Hematopoietic multipotent progenitor cell (in vitro differentiated cells): ENCODE measurements at regions not wholly inside any gene's neighbourhood (a gene's known extent, or its start where the extent isn't known, plus 50 kb on each side); places are given as distances from the start of the nearest gene placed in this dataset.

Source experiments
- DNase-seq, 3 donors: peaks; one replicate each; pipeline ENCODE4 v3.0.0-alpha.2; 2011 to 2015; ENCODE audit warnings: low read depth in 2 of 3, low spot score in 2 of 3

DNA sequence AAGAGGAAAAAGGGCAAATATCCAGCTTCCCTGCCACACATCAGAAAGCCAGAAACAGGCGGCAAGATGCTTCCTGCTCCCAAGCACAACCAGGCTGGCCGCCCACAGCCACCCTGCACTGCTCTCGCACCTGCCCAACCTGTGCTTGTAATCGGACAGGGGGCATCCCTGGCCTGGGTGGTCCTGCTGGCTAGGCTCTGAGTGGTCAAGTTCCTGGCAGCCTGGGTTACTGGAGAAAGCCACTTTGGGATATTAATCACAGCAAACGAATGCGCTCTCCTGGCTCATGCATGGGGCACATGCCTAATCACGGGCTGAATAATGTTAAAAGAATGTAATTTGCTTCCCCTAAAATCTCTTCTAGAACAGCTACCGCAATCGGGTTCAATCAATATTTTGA, 442.4 kb downstream of the MCTP2 start:
- DNase-seq = no peak

DNA sequence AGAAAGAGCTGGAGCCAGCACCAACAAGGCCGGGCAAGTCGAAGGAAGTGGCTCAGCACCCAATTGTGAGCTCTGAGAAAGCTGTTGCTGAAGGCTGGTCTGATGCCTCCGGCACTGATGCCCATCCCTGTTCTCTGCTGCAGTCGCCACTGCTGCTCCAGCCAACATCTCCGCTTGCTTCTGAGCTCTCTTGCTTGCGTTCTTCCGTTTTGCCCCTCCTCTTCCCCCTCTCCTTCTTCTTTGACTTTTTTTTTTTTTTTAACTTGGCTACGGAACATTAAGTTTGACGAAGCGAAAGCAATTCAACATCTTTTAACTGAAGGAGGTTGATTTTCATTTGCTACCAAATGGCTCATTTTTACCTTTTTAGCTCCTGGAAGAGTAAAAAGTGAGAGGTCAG, 442.9 kb downstream of the MCTP2 start:
- no peak for DNase-seq

DNA sequence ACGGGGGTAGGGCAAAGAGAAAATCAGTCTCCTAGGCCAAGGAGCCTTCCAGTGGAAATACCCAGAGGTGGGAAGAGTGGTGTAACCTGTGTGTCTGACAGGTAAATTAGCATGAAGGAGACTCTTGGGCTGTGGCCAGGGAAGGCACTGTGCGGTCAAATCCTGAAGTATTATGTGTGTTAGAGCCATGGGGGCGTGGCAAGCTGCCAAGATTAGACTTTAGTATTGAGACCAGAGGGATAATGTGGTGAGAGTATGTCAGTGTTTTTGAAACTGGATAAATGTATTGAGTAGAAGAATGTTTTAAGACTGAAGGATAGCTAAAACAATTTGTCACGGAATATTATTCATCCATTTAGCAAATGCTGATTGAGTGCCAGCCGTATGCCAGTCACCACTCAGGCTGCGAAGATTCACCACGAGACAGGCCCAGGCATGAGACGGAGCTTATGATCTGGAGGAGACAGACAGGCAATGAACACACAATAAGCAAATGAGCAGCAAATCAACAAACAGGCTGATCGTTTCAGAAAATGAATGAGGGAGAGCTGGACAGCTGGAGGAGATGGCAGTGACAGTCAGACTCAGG, 445.9 kb downstream of the MCTP2 start:
- no peak for DNase-seq

DNA sequence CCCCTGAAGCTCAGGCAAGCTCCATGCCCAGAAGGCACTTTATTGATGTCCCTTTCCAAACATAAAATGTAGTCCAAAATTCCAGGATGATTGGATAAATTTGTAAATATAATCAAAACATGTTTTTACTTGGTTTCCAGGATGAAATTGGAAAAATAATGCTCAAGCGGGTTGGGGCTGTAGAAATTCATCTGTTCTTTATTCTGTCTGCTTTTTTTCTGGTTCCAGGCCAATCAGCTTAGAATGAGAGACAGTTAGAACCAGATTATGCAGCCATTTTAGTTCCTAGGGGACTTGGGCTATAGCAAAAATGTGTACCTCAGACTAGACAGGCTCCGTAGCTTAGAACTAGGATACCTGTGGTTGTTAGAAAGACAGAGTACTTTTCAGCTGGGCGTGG, 450.8 kb downstream of the MCTP2 start:
- no peak for DNase-seq

DNA sequence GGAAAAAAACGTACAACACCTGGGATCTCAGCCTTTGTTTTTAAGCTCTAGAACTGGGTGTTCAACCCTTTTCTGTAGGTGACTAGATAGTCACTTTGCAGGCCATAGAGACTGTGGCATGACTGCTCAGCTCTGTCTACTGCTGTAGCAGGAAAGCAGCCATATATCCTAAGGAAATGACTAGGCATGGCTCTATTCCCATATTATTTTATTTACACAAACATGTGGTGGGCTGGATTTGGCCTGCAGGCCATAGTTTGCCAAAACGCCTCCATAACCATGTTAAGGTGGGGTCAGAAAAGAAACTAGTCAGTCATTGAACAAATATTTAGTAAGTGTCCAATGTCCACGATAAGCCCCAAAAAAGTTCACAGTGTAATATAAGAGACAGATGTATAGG, 452.5 kb downstream of the MCTP2 start:
- no peak for DNase-seq

DNA sequence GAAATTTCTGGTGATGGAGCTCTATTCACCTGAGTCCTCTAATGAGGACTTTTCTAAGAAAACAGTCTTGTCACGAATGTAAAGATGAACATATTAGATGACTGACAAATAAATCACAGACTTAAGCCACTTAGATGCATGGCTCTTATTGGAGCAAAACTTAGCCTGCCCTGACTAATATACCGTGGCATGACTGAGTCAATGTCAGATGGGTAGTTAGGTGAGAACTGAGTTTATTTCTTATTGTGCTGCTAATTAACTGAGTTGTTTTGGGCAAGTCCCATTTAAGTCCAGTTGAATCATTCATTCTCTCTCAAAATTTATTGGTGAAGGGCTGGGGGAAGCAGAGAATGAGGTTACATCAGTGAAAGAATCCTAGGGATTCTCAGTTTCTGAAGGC, 459.8 kb downstream of the MCTP2 start:
- DNase-seq = no peak

DNA sequence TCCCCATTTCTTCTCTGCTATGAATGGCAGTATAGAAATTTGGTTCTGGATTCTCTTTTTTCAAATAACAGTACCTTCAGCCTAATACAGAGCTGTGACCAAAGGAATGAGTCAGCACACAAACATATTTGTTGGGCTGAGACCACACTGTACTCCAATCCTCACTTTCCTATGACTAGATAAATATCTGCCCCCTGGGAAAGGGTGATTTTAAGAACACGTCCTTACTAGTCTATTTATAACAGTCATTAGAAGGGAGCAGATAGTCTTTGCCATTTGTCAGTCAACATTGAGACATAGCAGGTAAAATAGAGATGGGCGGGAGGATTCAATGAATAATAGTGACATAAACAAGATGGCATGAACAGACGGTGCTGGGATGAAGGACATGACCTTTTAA, 461.3 kb downstream of the MCTP2 start:
- no peak for DNase-seq

DNA sequence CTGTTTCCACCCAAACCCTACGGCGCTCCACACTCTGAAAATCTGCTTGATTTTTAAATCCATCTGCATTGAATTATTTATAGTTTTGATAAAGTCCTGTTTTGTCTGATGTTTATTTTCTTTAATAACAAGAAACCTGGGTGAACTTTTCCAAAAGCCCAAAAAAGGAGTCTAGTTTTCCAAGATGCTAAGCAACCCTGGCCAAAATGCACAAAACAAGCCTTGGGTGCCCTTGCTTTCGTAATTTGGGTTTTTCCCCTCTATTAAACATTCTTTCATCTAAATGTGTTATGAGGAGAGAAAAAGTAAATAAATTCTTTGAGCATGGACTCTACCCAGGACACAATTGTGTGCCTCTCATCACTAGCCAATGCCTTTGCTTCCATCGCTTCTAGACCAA, 468.9 kb downstream of the MCTP2 start:
- no peak for DNase-seq

DNA sequence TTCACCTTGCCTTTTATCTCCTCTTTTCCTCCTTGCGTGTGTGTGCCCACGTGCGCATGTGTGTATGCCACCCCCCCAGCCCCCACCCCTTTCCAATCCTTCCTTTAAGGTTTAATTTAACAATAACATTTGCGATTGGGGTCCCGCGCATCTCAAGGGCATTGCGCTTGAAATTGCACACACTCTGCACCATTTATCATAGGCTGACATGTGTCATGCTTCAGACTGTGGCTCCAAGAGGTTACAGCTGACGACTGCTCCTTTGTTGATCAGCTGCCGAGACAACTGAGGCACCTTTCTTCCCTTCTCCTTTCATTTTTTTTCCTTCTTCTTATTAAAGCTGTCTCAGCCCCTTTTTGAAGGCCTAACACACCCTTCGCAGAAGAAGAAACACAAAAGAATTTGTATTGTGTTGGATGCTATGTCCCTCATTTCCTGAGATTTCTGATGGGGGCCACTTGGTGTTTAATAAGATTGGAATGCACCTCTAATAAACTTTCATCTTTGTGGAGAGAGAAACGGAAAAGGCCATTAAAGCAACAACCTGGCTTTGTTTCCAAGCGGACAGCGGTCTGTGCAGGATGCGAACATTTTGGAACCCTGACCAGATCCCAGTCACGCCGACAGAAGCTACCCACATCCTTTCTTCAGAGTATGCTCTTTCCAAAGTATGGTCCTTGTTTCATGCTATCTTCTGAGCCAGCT, 470.1 kb downstream of the MCTP2 start:
- no peak for DNase-seq

DNA sequence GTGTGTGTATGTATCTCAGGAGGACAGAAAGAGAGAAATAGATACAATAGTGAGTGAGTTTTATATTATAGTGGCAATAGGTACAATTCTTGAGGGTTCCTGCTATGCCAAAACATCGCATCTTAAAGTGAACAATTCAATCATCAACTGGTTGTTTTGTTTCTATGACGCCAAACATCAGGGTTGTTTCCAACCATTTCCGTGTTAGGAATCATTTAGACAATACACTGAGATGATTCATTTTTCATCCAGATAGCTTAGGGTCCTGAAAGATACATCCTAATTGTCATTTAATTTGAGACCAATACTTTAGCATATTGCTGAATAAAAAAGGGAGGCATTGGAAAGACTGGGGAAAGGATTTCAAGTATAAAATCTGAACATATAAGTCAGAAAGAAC, 472.2 kb downstream of the MCTP2 start:
- DNase-seq = no peak

DNA sequence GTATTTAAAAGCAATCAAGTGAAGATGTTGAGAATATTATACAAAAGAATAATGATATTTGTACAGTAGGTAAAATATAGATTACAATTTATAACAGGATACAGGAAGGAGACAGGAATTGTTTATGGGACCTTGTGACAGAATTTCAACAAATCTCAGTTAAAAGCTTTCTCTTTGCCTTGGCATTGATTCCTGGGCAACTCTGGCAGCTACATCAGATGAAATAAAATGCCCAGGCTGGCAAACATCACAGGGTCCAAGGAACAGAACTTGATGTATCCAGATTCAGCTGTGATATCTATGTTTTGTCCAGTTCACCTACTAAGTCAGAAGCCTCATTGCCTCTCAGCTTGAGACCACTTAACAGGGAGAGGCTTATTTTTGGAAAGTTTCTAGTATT, 473.1 kb downstream of the MCTP2 start:
- no peak for DNase-seq

DNA sequence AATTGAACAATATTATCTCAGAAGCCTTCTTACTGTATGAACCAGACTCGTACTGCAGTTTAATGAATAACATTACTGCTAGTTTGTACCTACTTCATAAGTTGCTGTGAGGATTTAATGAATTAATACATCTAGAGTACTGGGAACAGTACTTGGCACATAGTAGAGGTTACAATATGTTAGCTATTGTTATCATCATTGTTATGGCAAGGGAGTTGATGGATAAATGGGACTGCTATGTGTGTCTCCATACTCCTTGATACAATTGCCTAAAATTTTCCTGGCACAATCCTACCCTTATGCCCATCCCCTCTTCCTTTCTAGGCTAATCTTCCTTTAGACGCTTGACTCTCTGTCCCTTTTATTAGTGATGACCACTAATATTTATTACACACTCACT, 473.6 kb downstream of the MCTP2 start:
- no peak for DNase-seq

DNA sequence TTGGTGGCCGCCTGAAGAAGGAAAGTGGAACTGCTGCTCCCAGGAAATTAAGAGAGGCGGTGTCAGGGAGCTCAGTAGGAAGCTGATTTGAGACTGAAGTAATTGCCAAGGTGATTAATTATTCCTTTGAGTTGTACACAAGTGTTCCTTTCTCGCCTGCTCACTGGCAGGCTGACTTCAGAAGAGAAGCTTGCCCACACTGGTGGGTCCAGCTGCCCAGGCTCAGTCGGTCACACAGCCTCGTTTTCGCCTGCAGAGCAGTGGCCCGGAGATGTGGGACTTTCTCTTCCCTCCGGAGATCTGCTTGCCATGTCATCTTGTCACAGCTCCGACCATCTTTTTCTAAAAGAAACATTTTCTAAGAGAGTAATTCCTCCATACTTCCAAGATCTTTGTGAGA, 478.0 kb downstream of the MCTP2 start:
- no peak for DNase-seq

DNA sequence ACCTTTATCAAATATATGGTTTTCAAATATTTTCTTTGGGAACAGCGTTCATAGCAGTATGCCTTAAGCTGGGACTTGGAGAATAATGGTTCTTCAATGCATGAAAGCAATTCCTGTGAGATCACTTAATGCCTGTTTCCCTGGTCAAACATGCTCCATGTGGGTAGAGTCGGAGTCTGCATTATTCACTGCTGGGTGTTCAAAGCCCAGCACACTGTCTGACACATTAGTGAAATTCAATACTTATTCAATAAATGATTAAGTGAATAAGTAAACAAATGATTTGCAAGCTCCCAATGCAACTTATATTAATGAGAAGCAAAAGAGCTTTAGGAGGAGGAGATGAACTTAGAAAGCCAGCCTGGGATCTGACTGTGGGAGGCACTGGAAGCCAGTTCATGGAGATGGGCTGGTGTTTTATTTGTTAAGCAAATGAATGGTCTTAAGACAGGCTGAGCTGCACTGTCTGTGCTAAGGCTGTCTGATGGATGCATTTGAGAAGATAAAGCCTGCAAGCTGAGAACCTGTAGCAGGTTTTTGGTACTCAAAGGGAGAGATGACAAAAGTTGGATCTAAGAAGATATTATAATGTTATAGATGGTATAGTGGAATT, 490.8 kb downstream of the MCTP2 start:
- DNase-seq = no peak

DNA sequence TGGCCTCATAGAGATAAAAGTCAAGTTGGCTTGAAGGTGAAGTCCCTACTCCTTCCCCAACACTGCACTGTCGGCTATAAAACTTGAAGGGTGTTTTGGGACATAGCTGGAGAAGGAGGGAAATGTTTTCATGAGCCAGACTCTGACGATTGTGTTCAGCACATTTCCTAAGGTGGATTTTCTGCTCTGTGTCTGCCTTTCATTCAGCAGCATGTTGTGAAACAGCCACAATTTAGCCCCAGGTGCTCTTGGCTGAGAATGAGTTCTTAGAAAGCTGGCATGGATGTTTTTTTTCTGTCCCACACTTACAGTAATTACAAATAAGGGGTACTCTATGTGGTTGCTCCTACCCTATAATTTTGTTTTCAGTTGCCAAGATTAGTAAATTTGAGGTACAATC, 492.4 kb downstream of the MCTP2 start:
- DNase-seq = no peak

DNA sequence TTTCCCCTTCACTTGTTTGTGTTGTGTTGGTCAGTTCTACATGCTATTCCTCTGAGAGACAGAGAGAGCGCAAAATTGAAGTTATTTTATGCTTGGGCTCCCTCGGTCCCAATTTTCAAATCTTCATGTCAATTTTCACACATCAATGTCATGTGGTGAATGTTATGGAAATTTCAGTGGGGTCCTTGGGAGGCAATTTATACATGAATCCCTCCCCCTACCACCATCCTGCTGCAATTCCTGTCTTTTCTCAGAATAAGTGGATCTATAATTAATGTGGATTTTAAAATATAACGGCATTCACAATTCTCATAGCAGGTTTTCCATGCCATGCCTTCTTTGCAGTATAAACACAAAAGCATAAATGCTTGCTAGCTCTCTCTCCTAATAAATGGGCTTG, 499.9 kb downstream of the MCTP2 start:
- no peak for DNase-seq

DNA sequence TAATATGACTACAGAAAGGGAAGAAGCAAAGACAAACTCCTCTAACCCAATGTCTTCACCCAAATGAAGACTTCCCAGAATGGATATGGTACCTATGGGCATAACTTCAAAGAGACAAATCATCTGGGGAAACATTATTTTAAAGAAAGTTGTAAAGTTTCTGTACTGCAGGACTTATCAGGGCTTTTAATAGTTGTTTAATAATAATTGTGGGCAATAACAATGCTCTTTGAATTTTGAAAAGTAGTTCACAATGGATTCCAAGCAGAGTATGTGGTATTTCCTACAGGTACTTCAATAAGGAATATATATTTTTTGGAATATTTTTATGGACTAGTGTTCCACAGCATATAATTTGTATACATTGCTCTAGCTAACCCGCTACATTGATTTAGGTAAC, 503.1 kb downstream of the MCTP2 start:
- no peak for DNase-seq

DNA sequence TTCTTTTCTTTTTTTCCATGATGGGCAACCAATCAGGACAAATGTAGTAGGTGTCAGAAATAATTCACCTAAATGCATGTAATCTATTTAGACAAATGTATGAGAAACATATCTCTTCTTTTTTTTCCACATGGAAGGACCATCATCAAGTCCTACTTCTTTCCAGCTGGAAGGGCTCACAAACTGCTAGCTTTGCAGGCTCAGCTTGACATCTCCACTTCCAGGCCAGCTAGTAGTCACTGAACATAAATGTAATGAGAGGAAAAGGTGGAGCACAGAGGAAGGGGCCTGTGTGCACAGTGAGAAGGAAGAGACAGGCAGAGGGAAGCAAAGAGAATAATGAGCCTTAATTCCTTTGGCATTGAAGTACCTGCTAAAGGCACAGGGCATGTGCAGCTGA, 504.9 kb downstream of the MCTP2 start:
- no peak for DNase-seq

DNA sequence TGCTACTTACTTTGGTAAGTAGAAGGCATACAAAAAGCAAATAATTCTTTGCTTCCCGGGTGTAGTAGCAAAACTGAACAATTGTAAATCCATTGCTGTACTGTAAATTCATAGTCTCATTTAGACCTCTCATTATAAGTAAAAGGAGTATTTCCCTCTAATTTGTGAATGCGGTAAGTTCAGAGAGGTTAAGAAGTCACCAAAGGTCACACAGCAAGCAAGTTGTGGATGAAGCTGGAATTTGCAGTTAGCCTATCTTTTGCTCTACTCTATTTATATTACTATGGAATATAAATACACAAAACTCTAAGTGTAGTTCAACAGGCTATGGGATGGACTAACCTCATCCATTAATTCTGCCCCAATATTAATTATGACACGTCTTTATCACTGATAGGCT, 508.3 kb downstream of the MCTP2 start:
- no peak for DNase-seq

DNA sequence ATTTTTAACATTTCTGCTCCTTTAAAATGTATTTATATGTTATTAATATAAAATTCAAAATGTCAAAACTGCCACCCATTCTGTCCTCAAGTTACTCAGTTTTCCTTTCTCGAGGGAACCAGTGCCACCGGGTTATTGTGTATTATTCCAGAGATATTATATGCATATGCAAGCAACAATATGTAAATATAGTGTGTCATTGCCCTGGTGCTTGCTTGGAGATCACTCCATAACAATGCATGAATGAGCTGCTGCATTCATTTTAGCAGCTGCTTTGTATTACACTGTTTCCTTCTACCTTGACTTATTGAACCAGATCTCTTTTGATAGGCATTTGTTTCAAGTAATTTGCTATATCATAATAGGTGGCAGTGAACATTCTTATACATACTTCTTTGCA, 509.1 kb downstream of the MCTP2 start:
- DNase-seq = no peak

DNA sequence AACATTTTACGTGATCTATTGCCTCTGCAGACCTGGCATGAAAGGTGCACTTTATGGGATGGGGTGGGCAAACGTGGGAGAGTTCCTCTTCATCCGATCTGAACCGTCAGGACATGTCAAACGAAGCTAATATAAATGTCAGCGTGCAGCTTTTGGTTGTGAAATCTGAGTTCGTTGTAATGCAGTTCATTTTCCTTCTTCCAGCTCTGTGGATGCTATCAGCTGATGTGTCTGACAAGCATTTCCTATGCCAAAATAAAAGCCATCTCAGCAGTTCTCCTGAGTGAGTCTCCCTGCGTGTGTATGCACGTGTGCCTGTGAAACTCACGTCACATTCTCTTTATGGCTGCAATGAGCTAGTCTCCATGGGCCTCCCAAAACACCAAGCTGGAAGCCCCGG, 512.3 kb downstream of the MCTP2 start:
- no peak for DNase-seq

DNA sequence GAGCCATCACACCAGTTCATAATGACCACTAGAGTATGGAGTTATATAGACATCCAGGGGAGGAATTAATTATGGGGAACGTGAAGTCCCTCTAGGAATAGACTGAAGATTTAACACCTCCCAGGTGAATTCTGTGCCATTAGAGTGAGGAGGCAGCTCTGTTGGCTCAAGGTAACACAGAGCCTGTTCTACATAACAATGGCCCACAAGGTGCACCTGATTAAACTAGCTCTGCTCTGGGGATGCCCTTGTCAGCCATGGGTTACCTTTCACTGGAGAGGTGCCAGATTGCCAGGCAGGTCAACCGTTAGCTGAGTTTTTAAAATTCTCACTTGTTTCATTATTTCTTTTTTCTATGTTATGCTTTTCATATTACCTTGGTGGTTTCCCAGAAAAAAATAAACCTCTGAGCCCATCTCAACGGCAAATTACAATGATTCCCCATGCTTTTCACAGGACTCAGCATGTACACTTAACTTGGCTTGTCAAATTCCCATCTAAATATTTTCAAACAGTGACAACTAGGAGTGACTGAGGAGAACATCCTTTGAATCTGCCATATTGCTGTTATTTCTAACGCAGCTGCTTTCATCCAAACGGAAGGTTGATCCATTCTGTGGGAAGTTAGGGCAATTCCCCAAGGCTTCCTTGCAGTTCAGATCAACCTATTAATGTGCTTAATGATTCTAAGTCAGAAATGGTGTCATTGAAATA, 512.9 kb downstream of the MCTP2 start:
- DNase-seq = no peak
